HG03025 (cell line): ENCODE measurements at regions not wholly inside any gene's neighbourhood (a gene's known extent, or its start where the extent isn't known, plus 50 kb on each side); places are given as distances from the start of the nearest gene placed in this dataset.
"Not testable (repeated sequence)": the region's sequence is repeated elsewhere in the genome, so short reads cannot be mapped to it uniquely, and the experiment has no call there.

Experiments used
- ATAC-seq: cut with Tn5 transposase; IDR thresholded peaks from one replicate; pipeline ENCODE4 v1.9.1; 2021; ENCODE audit warnings: mild to moderate bottlenecking, moderate library complexity; ENCODE audit not compliant: unreplicated experiment, low FRiP score

DNA sequence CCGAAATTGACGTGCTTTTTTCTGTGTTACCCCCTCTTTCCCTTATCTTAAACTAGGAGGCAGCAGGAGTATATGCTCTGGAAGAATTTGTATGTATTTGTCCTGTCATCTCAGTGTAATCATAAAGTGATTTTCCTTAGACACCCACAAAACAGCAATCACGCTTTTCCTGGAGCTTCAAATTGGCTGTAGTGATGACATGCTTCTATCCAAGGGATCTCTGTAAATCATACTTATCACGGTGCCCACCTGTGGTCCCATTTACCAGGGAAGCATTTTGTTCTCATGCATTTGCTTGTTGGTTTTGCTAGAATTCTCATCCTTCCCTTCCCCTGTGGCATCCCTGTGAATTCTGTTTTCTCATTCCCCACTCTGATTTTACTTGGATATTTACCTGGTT, 220.8 kb upstream of the THUMPD2 start:
- ATAC-seq = no peak

DNA sequence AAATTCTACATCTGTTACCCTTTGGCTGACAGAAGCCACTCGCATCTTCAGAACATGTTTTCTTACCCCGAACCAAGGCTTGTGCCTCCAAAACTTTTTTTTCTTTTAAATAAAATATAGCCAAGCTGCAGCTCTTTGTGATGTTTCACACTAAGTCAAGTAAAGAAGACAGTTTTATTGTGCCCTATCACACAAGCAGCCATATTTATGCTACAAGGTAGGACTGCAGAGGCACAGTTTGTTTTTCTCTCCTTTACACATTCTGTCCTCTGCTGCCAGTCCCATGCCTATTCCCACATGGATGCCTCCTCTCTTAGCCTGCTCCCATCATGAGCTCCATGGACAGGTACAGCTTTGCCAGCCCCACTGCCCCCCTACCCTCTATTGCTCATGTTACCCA, 219.6 kb upstream of the THUMPD2 start:
- no peak for ATAC-seq

DNA sequence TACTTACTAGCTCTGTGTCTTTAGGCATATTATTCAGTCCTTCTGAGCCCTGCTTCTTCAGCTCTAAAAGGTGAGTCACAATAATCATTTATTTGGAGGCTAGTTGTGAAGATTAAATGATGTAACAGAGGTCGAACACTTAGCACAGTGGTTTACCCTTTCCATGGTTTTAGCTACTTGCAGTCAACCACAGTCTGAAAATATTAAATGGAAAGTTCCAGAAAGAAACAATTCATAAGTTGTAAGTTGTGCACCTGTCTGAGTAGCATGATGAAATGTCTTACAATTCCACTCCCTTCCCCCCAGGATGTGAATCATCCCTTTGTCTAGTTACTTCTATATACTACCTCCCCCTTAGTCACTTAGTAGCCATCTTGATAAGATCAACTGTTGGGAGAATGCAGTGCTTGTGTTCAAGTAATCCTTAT, 217.6 kb upstream of the THUMPD2 start:
- no peak for ATAC-seq

DNA sequence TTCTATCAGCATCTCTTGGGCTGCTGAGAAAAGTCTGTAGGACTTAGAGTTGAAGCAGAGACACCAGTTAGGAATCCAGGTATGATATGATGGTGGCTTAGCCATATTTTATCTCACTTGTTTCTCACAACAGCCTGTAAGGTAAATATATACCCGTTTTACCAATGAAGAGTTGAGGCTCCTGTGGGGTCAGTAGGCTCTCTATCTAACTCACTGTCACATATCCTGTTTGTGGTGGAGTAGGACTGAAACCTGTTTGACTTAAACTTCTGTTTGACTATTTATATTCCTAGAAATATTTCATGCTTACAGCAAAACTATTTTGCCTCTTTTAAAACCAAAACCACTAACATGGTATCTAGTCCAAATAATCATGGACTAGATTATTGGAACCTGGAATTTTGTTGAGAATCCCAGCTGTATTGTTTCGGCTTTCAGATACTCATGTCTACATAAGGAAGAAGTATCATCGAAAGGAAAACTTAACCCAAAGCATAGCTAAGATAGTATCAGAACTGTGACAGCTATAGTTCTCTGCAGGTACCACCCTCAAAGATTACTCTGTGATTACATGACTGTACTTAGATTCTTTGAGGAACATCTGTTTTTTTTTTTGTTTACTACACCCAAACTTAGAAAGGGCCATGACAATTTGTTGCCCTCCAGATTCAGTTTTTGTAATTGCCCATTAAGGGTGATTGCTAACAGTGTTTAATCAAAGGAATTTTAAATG, 216.1 kb upstream of the THUMPD2 start:
- ATAC-seq = no peak

DNA sequence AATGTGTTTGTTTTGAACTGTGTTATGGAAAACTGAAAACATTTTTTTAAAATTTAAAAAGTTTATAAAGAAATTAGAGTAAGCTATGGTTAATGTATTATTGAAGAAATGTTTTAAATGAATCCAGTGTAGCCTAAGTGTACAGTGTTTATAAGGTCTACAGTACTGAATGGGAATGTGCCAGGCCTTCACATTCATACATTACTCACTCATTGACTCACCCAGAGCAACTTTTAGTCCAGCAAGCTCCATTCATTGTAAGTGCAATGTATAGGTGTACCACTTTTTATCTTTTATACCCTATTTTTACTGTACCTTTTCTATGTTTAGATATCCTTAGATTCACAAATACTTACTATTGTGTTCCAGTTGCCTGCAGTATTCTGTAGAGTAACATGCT, 215.1 kb upstream of the THUMPD2 start:
- ATAC-seq = no peak

DNA sequence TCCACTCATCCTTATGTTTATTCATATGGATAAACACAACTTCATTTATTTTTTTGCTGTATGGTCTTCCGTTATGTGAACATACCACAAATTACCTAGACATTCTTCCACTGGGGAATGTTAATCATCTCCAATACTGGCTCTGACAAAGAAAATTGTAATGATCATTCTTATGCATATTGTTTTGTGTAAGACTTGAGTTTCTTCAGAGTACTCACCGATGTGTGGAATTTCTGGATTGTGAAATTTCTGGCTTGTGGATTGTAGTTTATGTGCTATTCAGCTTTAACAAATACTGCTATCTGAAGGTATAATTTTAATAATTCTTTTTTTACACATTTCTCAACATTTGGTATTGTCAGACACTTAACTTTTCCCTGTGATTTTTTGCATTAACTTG, 212.2 kb upstream of the THUMPD2 start:
- no peak for ATAC-seq

DNA sequence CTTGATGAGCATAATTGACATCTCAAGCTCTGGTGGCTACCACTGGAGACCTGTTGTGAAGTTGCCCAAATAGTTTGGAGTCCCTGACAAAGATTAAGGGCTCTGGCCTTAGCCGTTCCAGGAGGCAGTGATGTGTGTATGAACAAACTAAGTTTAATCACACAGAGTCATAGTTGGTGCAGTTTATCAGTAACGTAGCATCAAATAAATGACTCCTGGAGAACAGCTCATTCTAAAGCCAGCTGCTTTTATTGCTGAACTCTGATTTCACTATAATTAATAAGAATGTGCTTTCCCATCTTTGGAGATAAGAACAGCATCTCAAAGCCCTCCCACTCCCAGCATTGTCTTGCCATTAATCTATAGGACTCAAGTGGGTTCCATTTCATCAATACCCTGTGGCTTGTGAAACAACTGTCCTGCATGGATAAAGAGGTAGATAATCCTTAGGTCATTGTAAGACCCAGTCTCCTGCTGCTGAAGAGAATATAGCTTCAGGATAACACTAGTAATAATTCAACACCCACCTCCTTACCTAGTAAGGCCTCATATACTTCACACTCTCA, 211.4 kb upstream of the THUMPD2 start:
- no peak for ATAC-seq

DNA sequence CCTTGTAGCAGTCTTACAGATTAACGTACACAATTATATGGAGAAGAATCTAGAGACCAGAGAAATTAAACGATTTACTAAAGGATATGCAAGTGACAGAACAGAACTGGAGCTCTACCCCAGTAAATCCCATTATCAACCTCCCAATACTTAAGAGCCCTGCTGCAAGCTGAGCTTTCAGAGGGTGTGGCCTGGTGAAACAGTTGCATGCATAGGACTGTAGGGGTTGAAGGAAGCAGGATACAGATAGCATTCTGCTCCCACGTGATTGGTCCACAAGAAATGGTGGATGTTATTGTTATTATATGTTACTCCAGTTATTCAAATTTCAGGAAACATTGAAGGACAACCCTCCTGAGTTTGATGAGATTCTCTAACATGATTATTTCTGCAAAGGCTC, 210.8 kb upstream of the THUMPD2 start:
- ATAC-seq = no peak

DNA sequence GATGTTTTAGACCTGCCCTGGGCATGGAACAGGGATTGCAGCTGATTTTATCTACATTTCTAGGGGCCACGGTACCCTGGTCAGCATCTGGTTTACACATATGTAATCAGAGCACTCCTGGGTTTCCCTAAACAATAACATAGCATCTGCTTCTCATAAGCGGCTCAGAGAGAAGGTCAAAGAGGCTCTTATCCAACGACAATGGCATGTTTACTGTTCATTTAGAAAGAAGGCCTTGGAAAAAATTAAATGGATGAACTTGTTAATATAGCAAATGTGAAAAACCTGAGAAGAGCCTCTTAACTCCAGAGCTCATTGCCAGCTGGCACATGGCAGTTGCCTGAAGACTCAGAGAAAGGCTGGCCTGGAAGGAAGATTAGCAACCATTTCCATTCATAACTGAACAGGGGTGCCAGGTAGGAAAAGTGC, 202.8 kb upstream of the THUMPD2 start:
- ATAC-seq = no peak

DNA sequence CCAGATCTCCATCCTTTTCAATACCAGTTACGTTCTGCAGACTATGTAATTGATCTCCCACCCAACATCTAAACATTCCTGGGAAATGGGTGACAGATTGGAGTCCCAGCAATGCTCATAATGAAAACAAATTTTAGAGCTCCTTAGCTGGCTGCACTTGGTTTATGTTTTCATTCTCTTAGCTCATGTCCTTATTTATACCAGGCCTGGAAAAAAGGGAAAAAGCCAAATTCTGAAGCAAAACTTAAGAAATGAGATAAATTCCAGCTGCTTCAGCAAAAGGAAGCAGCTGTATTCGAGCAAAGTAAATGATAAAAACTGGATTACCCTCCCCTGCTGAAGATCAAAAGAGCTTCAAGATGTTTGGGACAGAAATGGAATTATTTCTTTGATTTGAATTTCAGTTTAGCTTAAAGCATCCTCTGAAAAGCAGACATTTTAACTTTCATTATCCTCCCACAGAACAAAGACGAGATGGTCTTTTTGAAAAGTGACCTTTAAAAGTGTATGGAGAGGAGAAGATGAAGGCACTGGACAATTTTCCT, 196.5 kb upstream of the THUMPD2 start:
- no peak for ATAC-seq

DNA sequence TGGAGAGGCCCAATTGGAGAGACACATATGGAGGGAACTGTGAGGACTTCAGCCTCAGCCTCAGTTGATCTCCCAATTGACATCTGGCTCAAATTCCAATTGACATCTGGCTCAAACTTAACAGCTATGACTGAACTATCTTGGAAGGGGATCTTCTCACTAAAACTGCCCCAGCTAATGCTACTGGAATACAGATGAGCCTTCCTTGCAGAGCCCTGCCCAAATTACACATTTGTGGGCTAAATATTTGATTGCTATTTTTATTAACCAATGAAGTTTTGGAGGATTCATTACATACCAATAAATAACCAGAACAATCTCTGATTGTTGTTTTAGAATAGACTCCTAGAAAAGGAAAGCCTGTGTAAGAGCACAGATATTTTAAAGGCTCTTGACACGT, 189.0 kb upstream of the THUMPD2 start:
- ATAC-seq = no peak

DNA sequence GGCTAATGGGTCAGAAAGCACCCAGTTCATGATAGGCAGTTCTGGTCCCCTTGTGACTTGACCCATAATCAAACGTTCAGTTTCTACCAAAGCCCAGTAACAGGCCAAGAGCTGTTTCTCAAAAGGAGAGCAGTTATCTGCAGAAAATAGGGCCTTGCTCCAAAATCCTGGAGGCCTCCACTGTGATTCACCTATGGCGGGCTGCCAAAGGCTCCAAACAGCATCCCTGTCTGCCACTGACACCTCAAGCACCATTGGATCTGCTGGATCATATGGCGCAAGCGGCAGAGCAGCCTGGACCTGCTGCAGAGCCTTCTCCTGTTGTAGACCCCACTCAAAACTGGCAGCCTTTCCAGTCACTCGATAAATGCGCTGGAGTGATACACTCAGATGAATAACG, 181.6 kb upstream of the THUMPD2 start:
- not testable (repeated sequence) for ATAC-seq

DNA sequence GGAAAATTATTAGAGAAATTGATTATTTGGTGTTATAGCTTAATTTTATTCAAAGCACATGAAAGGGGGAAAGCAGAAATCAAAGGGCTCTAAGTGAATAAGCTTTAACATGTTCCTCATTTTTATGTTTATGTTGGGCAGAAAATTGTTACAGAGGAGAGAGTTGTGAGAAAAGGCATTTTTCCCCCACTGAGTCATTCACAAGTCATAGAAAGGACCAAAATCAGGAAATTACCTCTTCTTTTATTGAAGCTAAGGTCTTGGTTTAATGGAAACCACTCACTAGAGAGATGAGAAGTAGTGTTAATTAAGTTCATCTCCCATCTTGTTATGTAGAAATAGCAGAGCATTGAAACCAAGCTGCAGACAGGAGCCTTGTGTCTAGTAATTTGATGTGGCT, 175.3 kb upstream of the THUMPD2 start:
- ATAC-seq = no peak

DNA sequence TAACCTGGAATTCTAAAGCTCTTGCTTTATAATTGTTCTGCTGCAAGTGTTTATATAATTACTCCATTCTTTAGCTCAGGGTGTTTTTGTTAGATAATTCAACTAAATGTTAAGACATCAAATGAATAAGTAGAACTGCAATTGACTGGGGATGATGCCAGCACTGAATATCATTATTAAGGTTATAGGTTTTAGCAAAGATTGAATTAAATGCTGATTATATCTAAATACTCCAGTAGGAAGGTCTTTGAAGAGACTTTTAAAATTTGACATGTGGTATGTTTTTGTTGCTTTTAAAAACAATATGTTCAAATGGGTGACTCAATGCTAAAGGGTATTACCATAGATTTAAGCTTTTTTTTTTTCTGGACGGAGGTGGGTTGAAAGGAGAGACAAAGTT, 170.1 kb upstream of the THUMPD2 start:
- ATAC-seq = no peak

DNA sequence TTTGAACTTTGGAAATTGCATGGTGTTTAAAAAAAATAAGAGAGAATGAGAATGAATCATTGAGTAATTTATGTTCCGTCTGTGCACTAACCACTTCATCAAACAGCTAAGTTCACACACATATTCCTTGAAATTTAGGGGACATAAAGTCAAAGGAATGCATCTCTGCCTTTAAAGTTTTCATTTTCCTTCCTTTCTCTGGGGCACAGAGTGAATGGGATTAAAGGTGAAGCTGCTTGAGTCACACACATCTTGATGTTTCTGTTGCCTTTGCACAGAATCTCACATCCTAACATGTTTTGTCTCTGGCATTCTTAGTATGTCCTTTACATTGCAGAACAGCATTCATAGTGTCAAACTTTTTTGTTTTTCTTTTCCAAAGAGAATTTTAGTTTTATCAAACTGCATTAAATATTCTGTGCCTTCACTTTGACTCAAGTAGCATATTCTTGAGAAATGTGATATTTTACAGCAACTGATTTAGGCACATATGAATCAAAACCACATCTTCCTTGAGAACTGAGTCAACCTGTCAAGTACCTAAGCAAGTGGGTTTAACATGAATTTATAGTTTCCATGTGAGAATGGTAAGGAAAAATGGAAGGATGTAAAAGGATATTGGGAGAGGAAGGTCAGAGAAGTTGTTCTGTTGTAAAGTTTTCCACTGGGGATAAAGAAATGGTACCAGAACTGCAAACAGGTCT, 169.1 kb upstream of the THUMPD2 start:
- no peak for ATAC-seq

DNA sequence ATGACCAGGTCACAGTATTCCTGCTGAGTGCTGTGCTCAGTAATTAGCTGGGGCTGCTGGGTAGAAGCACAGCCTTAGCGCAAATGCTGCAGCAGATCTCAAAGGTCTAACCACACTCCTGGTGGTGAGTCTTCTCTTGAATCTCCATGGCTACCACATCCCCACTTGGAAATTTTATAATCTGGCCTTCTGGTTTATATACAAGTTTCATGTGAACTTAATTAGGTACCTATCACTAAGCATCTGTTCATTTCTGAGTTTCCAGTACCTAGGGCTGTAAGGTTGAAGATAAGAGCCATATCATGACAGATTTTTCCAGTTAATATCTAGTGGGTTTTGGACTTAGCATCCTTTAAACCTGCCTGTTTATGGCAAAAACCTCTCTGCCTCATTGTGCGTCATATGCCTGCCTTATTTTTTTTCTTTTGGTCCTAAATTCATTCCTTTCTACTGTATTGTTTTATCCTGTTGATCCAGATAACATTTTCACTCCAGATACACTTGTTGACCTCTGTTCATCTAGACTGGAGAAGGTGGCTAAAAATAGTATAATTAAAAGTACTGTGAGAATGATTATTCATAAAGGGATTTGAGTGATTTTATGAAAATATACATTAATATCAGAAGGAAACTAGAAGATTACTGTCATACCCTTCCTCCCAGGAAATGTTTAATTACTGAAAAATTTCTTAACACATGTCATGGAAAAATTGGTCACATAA, 168.4 kb upstream of the THUMPD2 start:
- ATAC-seq = no peak

DNA sequence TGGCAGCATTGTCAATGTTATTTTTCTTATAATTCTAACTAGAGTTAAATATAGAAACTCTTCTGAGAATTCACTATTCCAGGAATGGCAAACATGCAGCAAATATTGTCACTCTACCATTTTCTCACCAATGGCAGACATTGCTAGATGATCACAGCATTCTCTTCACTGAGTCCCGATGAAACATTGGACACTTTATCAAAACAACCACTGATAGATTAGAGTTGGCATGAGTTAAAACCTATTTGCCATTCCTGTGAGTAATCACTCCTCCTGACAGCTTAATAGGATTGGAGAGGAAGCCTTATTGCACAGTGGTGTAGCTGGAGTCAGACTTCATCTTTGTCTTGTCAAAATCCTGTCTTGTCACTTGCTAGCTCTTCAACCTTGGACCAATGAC, 163.9 kb upstream of the THUMPD2 start:
- no peak for ATAC-seq

DNA sequence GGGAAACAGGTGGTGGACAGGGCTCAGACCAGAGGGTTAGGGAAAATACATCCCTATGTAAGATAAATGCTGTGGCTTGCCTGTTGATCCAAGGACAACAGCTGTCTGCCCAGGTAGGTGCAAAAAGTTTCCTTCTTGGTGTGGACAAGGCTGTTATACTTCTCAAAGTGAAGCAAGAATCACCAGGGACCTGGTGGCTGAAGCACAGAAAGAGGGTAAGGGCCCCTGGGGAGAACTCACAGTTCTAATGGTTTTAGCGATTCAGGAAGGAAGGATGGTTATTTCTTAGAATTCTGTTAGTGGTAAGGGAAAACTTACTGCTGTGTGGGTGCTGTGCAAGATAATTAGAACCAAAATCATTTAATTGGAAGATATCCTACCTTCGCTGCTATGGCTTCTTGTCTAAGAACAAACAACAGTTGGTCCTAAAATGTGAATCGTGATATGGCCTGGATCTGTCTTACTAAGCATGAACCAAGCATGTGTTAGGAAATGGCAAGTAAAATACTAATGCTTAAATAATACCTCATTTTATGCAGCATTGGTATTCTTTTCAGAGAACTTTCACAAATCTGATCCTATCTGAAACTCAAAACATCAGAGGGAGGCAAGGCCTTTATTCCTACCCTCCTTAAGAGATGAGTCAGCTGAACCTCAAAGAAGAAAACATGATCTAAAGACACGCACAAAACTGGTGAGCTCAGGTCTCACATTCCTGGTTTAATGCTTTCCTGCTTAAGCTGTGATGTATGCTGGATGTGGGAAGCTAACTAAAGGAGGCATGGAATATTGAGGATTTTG, 159.2 kb upstream of the THUMPD2 start:
- no peak for ATAC-seq

DNA sequence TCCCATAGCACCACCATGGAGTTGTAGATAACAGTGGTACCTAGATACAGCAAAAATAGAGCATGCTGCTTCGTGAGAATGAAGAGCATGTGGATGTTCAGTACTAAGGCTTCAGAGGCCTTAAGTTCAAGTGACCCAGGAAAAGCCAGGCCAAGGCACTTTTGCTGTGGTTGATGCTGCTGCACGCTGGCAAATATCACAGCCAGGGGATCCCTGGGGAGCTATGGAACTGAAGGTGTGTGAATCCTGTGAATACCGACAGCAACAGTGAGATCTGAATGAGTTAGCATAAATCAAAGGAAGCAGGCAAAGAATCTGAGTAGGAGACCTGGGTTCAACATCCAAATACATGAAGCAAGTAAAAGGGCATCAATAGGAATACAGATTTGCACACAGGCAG, 158.6 kb upstream of the THUMPD2 start:
- no peak for ATAC-seq

DNA sequence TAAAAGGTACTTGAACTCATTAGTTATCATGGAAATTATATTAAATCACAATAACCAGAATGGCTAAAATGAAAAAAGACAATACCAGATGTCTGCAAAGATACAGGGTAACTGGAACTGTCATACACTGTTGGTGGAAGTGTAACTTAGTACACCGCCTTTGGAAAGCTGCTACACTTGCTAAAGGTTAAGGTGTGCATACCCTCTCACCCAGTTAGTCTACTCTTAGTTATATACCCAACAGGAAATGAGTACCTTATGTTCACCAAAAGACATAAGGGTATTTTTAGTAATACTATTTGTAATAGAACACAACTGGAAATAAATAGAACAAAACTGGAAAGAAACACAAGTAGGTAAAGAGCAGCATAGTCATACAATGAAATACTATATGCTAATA, 155.8 kb upstream of the THUMPD2 start:
- ATAC-seq = no peak
